ELR (cell line): ENCODE measurements at regions not wholly inside any gene's neighbourhood (a gene's known extent, or its start where the extent isn't known, plus 50 kb on each side); places are given as distances from the start of the nearest gene placed in this dataset.

ENCODE experiments used
- DNase-seq: peaks from one replicate; pipeline ENCODE4 v3.0.0-alpha.2; 2015; ENCODE audit warnings: low read depth

- DNase-seq = peak; percentile 17
These were observed 105.6 kb downstream of the GTPBP8 start for GRCh38 chr3:113096188-113096892.

GRCh38 chr3:113097960-113098447 is 107.2 kb downstream of the GTPBP8 start:
- peak; percentile 92 for DNase-seq

GRCh38 chr3:113100063-113100462 is 109.3 kb downstream of the GTPBP8 start:
- DNase-seq = no peak

GRCh38 chr3:113103588-113103987 is 107.8 kb upstream of the BOC start:
- DNase-seq = no peak

GRCh38 chr3:113104357-113105092 is 106.8 kb upstream of the BOC start:
- DNase-seq = no peak

GRCh38 chr3:113105093-113105449 is 106.3 kb upstream of the BOC start:
- DNase-seq = no peak

- DNase-seq = peak; percentile 8
These were observed 105.2 kb upstream of the BOC start for GRCh38 chr3:113105966-113106660.

- no peak for DNase-seq
These were observed 101.1 kb upstream of the BOC start for GRCh38 chr3:113110267-113110666.

- DNase-seq = peak; percentile 54
These were observed 100.2 kb upstream of the BOC start for GRCh38 chr3:113111011-113111707.

- DNase-seq = no peak
These were observed 98.0 kb upstream of the BOC start for GRCh38 chr3:113113361-113113760.

- peak; percentile 68 for DNase-seq
These were observed 93.7 kb upstream of the BOC start for GRCh38 chr3:113117511-113118234.

- no peak for DNase-seq
These were observed 93.0 kb upstream of the BOC start for GRCh38 chr3:113118336-113118735.

GRCh38 chr3:113124256-113124830 is 87.0 kb upstream of the BOC start:
- DNase-seq = no peak

GRCh38 chr3:113125951-113126350 is 85.4 kb upstream of the BOC start:
- no peak for DNase-seq

GRCh38 chr3:113128386-113129015 is 82.9 kb upstream of the BOC start:
- peak; percentile 57 for DNase-seq

GRCh38 chr3:113129168-113129567 is 82.2 kb upstream of the BOC start:
- DNase-seq = no peak

GRCh38 chr3:113132571-113132996 is 78.8 kb upstream of the BOC start:
- DNase-seq = peak; percentile 70

- DNase-seq = no peak
These were observed 78.2 kb upstream of the BOC start for GRCh38 chr3:113133140-113133539.

- DNase-seq = peak; percentile 60
These were observed 75.3 kb upstream of the BOC start for GRCh38 chr3:113136071-113136470.

- DNase-seq = no peak
These were observed 74.8 kb upstream of the BOC start for GRCh38 chr3:113136544-113136943.
